CD4-positive, alpha-beta T cell treated with Interleukin-10 for 1 hour (primary cell): ENCODE measurements at regions not wholly inside any gene's neighbourhood (a gene's known extent, or its start where the extent isn't known, plus 50 kb on each side); places are given as distances from the start of the nearest gene placed in this dataset.
"Not testable (repeated sequence)": the region's sequence is repeated elsewhere in the genome, so short reads cannot be mapped to it uniquely, and the experiment has no call there.

Experiments
- DNase-seq: peaks from one replicate; pipeline ENCODE4 v3.0.0-alpha.2; 2020

DNA sequence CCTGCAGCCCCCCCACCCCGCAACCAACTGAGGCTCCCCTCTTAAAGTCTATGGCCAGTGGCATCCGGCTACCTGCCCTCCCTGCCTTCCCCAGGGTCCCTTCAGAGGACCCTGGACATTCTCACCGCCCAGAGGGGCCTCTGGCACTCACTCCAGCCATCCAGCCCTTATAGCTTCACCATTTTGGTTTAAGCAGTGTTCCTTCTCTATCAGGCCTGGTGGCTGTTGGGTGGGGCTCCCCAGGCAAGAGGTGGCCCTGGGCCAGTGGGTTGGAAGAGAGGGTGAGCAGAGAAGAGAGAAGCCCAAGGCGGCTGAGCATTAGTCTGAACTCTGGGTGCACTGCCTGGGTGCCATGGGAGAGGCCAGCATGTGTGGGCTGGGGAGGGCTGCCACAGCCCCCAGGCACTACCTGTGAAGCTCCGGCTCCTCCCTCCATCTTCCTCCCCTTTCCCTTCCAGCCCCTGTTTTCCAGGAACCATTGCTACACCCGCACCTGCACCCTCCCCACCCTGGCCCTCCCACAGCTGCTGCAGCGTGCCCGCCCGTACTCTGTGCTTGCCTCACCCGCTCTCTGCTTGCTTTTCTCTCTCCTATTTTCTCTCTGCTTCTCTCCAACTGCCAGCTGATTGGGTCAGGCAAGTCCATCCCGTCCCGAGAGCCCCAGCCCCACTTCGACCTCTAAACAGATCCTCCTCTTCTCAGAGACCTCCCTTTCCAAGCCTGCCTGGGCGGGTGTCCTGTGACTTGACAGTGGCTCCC is 168.2 kb downstream of the TBC1D2B start:
- no peak for DNase-seq

GRCh38 chr15:77908752-77909111 is 168.8 kb downstream of the TBC1D2B start:
- DNase-seq, result not testable (repeated sequence)

- DNase-seq, result peak; percentile 24
These were observed 169.4 kb downstream of the TBC1D2B start for GRCh38 chr15:77907824-77908751.

GRCh38 chr15:77906062-77906990 is 171.2 kb downstream of the TBC1D2B start:
- DNase-seq, result not testable (repeated sequence)

DNA sequence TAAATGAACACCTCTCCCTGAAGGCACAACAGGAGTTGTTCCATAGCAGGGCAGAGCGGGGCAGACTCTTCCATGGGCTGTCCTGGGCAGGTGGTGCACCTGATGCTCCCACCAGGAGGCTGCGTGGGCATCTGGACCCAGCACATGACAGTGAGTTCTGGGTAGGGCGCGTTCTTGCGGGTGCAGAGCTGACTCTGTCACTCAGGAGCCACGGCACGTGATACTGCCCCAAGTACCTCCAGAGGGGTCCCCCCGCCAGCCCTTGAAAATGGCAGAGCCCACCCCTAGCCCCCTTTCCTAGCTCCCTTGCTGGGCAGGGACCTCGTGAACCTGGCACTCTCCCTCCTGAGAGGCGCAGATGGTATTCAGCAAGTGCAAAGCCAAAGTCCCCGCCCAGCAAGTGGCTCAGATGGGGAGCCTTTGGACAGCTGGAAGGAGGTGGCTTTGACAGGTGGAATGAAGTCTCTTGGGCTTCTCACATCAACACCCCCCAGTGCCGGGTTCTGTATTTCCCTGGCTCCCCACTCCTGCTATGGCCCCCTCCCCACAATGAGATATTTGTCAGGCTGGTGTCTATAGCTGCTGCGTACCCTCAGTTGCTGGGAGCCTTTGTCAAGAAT is 172.1 kb downstream of the TBC1D2B start:
- DNase-seq, result no peak

GRCh38 chr15:77904901-77905300 is 172.6 kb downstream of the TBC1D2B start:
- DNase-seq, result no peak

DNA sequence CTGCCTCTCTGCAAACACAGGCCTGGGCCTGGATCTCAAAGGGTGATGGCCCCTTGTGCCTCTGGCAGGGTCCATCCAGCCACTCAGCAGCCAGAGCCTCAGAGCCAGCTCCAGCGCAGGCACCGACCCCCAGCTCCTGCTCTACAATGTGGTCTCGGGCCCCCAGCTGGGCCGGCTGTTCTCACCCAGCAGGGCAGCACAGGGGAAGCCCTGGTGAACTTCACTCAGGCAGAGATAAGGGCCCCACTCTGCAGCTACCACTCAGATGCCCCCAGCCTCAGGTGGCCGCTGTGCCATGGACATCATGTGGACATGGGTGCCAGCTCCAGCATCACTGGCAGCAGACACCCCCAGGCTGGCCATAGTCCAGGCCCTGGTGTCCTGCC is 173.1 kb downstream of the TBC1D2B start:
- DNase-seq, result no peak

- DNase-seq, result not testable (repeated sequence)
These were observed 173.6 kb downstream of the TBC1D2B start for GRCh38 chr15:77903761-77904435.

DNA sequence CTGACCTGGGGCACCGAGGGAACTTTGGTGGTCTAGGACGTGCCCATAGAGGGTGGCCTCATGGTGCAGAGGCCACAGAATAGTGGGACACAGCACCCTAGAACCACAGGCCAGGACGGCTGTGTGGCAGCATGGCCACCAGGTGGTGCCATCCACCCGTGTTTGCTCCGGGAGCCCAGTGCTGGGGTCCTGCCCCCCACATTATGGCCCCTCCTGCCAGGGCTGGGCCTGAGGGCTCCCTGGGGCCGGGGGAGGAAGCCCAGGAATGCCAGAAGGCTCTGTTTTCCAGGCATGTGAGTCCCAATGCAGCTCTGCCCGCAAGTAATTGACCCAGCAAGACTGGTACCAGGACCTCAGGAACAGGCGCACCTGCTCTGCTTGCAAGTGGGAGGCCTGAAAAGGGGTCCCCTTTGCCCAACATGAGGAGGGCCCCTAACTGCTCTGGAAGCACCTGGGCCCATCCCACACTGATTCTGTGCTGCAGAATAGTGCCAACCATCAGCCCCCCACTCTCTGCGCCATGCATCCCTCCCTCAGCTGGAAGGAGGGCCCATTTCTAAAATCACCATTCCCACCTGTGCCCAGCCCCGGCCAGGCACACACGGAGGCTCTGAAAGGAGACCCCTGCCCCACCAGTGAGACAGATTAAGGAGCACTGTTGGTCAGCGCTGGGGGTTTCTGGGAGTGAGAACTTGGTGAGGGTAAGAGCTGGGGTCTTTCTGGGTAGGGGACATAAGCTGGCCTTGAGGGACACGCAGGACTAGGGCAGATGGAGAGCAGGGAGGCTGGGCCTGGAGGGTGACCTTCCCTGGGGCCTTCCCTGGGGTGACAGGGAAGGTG is 174.4 kb downstream of the TBC1D2B start:
- not testable (repeated sequence) for DNase-seq

GRCh38 chr15:77901921-77902750 is 175.4 kb downstream of the TBC1D2B start:
- DNase-seq, result no peak

- DNase-seq, result no peak
These were observed 176.1 kb downstream of the TBC1D2B start for GRCh38 chr15:77901251-77901881.

DNA sequence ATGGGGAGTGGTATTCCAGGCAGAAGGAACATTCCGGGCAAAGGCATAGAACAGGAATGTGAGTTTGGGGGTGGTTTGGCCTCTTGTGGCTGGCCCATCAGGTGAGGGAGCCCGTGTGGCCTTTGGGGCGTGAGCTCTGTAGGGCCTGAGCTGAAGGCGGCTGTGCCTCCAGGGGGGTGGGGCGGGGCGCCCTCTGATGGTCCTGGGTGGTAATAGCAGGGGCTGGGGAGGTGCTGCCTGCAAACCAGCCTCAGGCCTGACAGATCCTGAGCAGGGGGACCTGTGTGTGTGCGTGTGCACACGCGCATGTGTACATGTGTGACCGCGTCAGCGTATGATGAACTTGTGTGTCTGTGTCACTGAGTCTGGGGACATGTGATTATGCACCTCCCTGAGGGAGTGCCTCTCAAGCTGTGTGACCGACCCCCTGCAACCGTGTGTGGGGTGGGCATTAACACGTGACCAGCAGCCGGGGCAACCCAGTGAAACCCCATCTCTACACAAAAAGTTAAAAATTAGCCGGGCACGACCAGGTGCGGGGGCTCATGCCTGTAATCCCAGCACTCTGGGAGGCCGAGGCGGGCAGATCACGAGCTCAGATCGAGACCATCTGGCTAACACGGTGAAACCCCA is 177.1 kb downstream of the TBC1D2B start:
- DNase-seq, result peak; percentile 27

GRCh38 chr15:77899776-77900175 is 177.7 kb downstream of the TBC1D2B start:
- not testable (repeated sequence) for DNase-seq

DNA sequence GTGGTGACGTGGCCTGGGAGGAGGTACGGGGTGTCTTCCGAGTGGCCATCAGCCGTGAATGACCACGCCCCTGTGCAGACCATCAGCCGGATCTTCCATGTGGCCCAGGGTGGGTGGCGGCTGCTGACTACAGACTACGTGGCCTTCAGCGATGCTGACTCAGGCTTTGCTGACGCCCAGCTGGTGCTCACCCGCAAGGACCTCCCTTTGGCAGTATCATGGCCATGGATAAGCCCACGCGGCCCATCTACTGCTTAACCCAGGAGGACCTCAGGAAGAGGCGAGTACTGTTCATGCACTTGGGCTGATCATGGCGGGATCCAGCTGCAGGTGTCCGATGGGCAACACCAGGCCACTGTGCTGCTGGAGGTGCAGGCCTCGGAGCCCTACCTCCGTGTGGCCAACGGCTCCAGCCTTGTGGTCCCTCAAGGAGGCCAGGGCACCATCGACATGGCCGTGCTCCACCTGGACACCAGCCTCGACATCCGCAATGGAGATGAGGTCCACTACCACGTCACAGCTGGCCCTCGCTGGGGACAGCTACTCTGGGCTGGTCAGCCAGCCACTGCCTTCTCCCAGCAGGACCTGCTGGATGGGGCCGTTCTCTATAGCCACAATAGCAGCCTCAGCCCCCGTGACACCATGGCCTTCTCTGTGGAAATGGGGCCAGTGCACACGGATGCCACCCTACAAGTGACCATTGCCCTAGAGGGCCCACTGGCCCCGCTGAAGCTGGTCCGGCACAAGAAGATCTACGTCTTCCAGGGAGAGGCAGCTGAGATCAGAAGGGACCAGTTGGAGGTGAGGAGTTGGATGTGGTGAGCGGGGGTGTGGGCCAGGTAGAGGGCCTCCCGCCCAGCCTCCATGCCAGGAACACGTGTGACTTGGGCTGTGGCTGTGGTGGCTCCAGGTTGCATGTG is 178.4 kb downstream of the TBC1D2B start:
- DNase-seq, result no peak

DNA sequence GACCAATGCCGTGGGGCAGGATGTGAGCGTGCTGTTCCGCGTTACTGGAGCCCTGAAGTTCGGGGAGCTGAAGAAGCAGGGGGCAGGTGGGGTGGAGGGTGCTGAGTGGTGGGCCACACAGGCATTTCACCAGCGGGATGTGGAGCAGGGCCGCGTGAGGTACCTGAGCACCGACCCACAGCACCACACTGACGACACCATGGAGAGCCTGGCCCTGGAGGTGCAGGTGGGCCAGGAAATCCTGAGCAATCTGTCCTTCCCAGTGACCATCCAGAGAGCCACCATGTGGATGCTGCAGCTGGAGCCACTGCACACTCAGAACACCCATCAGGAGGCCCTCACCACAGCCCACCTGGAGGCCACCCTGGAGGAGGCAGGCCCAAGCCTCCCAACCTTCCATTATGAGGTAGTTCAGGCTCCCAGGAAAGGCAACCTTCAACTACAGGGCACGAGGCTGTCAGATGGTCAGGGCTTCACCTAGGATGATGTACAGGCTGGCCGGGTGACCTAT is 179.6 kb downstream of the TBC1D2B start:
- DNase-seq, result no peak

- not testable (repeated sequence) for DNase-seq
These were observed 180.2 kb downstream of the TBC1D2B start for GRCh38 chr15:77897113-77897895.
